T47D (cell line): ENCODE measurements at regions not wholly inside any gene's neighbourhood (a gene's known extent, or its start where the extent isn't known, plus 50 kb on each side); places are given as distances from the start of the nearest gene placed in this dataset.
"Not testable (repeated sequence)": the region's sequence is repeated elsewhere in the genome, so short reads cannot be mapped to it uniquely, and the experiment has no call there.

Experiments used
- DNase-seq, 2 experiments: peaks; one replicate each; pipeline versions ENCODE4 v3.0.0 to v3.0.0-alpha.2; 2011 to 2012; ENCODE audit warnings: low read depth in 1 of 2, low spot score in 1 of 2
- JUND ChIP-seq: IDR thresholded peaks from 2 replicates; pipeline ENCODE4 v1.6.1; 2012; ENCODE audit warnings: low read depth
- in situ Hi-C: cut with HindIII; loops from 2 replicates; pipeline ENCODE4 v1.10.0; 2016; ENCODE audit warnings: low sequenced_read_pairs, low pct_unique_long_range_greater_than_20kb

GRCh38 chrX:28408017-28408723 is 179.1 kb upstream of the IL1RAPL1 start:
- in situ Hi-C loops = no loop called here
- TF ChIP-seq JUND = no peak

GRCh38 chrX:28398342-28398741 is 188.9 kb upstream of the IL1RAPL1 start:
- DNase-seq = no peak
- no peak for TF ChIP-seq JUND
- in situ Hi-C loops = no loop called here

More at GRCh38 chrX:28408017-28408723, 179.1 kb upstream of the IL1RAPL1 start:
- no peak for DNase-seq

- no peak for TF ChIP-seq JUND
- in situ Hi-C loops = no loop called here
- DNase-seq = no peak
These were observed 195.7 kb upstream of the IL1RAPL1 start for GRCh38 chrX:28391528-28391927.

GRCh38 chrX:28379103-28379502 is 208.1 kb upstream of the IL1RAPL1 start:
- in situ Hi-C loops = no loop called here
- DNase-seq = no peak

GRCh38 chrX:28367649-28368048 is 219.6 kb upstream of the IL1RAPL1 start:
- DNase-seq, in situ Hi-C loops: not testable (repeated sequence)

More at GRCh38 chrX:28379103-28379502, 208.1 kb upstream of the IL1RAPL1 start:
- TF ChIP-seq JUND = no peak

- in situ Hi-C loops = no loop called here
- TF ChIP-seq JUND = no peak
These were observed 235.4 kb upstream of the IL1RAPL1 start for GRCh38 chrX:28351801-28352200.

GRCh38 chrX:28349888-28350287 is 237.4 kb upstream of the IL1RAPL1 start:
- no peak for TF ChIP-seq JUND
- DNase-seq = no peak
- in situ Hi-C loops = no loop called here

More at GRCh38 chrX:28351801-28352200, 235.4 kb upstream of the IL1RAPL1 start:
- no peak for DNase-seq

- no peak for DNase-seq
- no peak for TF ChIP-seq JUND
- in situ Hi-C loops = no loop called here
These were observed 239.8 kb upstream of the IL1RAPL1 start for GRCh38 chrX:28347476-28347875.

- in situ Hi-C loops = no loop called here
- no peak for DNase-seq
- no peak for TF ChIP-seq JUND
These were observed 258.1 kb upstream of the IL1RAPL1 start for GRCh38 chrX:28329156-28329555.

GRCh38 chrX:28324321-28324721 is 262.9 kb upstream of the IL1RAPL1 start:
- in situ Hi-C loops = no loop called here
- DNase-seq = no peak
- no peak for TF ChIP-seq JUND

- in situ Hi-C loops = no loop called here
- no peak for TF ChIP-seq JUND
- no peak for DNase-seq
These were observed 266.0 kb upstream of the IL1RAPL1 start for GRCh38 chrX:28321286-28321685.

- TF ChIP-seq JUND = no peak
- in situ Hi-C loops = no loop called here
- DNase-seq = no peak
These were observed 274.3 kb upstream of the IL1RAPL1 start for GRCh38 chrX:28312965-28313364.

- no peak for TF ChIP-seq JUND
- in situ Hi-C loops = no loop called here
- no peak for DNase-seq
These were observed 275.0 kb upstream of the IL1RAPL1 start for GRCh38 chrX:28312259-28312658.

GRCh38 chrX:28311466-28311865 is 275.8 kb upstream of the IL1RAPL1 start:
- no peak for TF ChIP-seq JUND
- in situ Hi-C loops = no loop called here
- no peak for DNase-seq
